K562 (cell line): ENCODE measurements at regions not wholly inside any gene's neighbourhood (a gene's known extent, or its start where the extent isn't known, plus 50 kb on each side); places are given as distances from the start of the nearest gene placed in this dataset.

Source experiments
- BHLHE40 ChIP-seq: IDR thresholded peaks from 2 replicates; pipeline ENCODE4 v1.6.1; 2011; ENCODE audit warnings: low read length, improper control_type of control experiment
- FOS ChIP-seq: IDR thresholded peaks from 3 replicates; pipeline ENCODE4 v1.6.1; 2011; ENCODE audit not compliant: insufficient read length; ENCODE audit errors: extremely low read depth
- JUN ChIP-seq, 2 experiments: sonication (generic) in 1 of 2; formaldehyde crosslinking in 1 of 2; IDR thresholded peaks; 2 replicates each; pipeline versions ENCODE4 v1.6.1 to v1.8.0; 2012 to 2022; ENCODE audit warnings: borderline replicate concordance in 2 of 2, mild to moderate bottlenecking in 2 of 2, improper control_type of control experiment in 1 of 2, low read depth in 1 of 2, low read length in 1 of 2, missing genetic modification reagents in 1 of 2
- NCOA6 ChIP-seq: fragments of 450-650 bp; IDR thresholded peaks from 2 replicates; pipeline ENCODE4 v1.6.1; 2017; ENCODE audit warnings: mild to moderate bottlenecking
- SMARCC2 ChIP-seq: fragments of 450-650 bp; IDR thresholded peaks from 2 replicates; pipeline ENCODE4 v1.6.1; 2017; ENCODE audit warnings: antibody characterized with exemption, moderate library complexity, mild to moderate bottlenecking, low read depth
- TARDBP ChIP-seq: fragments of 450-650 bp; IDR thresholded peaks from 2 replicates; pipeline ENCODE4 v1.6.1; 2016
- TEAD4 ChIP-seq, 2 experiments: sonication (generic) in 1 of 2; formaldehyde crosslinking in 1 of 2; IDR thresholded peaks; 2 replicates each; pipeline versions ENCODE4 v1.6.1 to v1.8.0; 2012 to 2022; ENCODE audit warnings: borderline replicate concordance in 1 of 2, inconsistent platforms in 1 of 2, low read length in 1 of 2, mild to moderate bottlenecking in 1 of 2, missing genetic modification reagents in 1 of 2
- USF1 ChIP-seq: sonication (generic); formaldehyde crosslinking; IDR thresholded peaks from 2 replicates; pipeline ENCODE4 v1.9.0; 2022; ENCODE audit warnings: mild to moderate bottlenecking, missing genetic modification reagents
- ZNF76 ChIP-seq: fragments of 250-450 bp; sonication (Bioruptor Pico); IDR thresholded peaks from 2 replicates; pipeline ENCODE4 v1.4.0; 2020; ENCODE audit warnings: mild to moderate bottlenecking, moderate library complexity, borderline replicate concordance
- TF ChIP-seq, protein P1 (sequence below), 3 experiments: IDR thresholded peaks in 2 of 3; conservative IDR thresholded peaks in 1 of 3; 2 replicates each; pipeline ENCODE4 v1.5.1; 2011 to 2012; ENCODE audit warnings: low read length in 3 of 3, mild to moderate bottlenecking in 3 of 3, control low read depth in 2 of 3, improper control_type of control experiment in 1 of 3, inconsistent platforms in 1 of 3, low read depth in 1 of 3, mixed read lengths in 1 of 3, moderate library complexity in 1 of 3; ENCODE audit not compliant: insufficient read depth in 2 of 3
- TF ChIP-seq, protein P2 (sequence below): sonication (generic); formaldehyde crosslinking; IDR thresholded peaks from 2 replicates; pipeline ENCODE4 v1.9.0; 2022; ENCODE audit warnings: mild to moderate bottlenecking, missing genetic modification reagents
- TF ChIP-seq, protein P3 (sequence below): fragments of 450-650 bp; IDR thresholded peaks from 2 replicates; pipeline ENCODE4 v1.6.1; 2018; ENCODE audit warnings: mild to moderate bottlenecking, low read depth; ENCODE audit not compliant: partially characterized antibody

DNA sequence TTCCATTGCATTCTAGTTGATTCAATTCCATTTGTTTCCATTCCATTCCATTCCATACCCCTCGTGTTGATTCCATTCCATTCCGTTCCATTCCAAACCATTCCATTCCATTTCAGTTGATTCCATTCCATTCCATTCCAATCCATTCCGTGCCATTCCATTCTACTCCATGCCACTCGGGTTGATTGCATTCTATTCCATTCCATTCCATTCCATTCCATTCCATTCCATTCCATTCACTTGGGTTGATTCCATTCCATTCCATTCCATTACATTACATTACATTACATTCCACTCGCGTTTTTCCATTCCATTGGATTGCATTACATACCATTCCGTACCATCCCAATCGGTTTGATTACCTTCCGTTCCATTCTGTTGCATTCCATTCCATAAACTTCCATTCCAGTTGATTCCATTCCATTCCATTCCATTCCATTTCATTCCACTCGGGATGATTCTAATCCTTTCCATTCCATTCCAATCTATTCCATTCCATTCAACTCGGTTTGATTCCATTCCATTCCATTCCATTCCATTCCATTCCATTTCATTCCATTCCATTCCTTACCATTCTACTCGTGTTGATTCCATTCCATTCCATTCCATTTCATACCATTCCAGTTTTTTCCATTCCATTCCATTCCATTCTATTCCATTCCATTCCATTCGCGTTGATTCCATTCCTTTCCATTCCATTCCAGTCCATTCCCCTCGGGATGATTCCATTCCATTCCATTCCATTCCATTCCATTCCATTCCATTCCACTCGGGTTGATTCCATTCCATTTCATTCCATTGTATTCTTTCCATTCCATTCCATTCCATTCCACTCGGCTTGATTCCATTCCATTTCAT is 1140.4 kb downstream of the RPIA start:
- TF ChIP-seq TEAD4 (IDR thresholded peaks at IDR 0.05; ENCODE audit: low read length): no peak
- TF ChIP-seq TEAD4 (CRISPR knock-in tag; IDR thresholded peaks at IDR 0.05; ENCODE audit: borderline replicate concordance): no peak
- TF ChIP-seq TARDBP: no peak
- TF ChIP-seq, protein P1, sequence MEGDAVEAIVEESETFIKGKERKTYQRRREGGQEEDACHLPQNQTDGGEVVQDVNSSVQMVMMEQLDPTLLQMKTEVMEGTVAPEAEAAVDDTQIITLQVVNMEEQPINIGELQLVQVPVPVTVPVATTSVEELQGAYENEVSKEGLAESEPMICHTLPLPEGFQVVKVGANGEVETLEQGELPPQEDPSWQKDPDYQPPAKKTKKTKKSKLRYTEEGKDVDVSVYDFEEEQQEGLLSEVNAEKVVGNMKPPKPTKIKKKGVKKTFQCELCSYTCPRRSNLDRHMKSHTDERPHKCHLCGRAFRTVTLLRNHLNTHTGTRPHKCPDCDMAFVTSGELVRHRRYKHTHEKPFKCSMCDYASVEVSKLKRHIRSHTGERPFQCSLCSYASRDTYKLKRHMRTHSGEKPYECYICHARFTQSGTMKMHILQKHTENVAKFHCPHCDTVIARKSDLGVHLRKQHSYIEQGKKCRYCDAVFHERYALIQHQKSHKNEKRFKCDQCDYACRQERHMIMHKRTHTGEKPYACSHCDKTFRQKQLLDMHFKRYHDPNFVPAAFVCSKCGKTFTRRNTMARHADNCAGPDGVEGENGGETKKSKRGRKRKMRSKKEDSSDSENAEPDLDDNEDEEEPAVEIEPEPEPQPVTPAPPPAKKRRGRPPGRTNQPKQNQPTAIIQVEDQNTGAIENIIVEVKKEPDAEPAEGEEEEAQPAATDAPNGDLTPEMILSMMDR (IDR thresholded peaks at IDR 0.05 in 2 of 3, conservative IDR thresholded peaks at IDR 0.05 in 1 of 3; ENCODE audit: insufficient read depth in 2 of 3, low read depth in 1 of 3, low read length in 3 of 3): no peak
- no peak for TF ChIP-seq ZNF76 (CRISPR knock-in tag)
- no peak for TF ChIP-seq BHLHE40
- TF ChIP-seq, protein P2, sequence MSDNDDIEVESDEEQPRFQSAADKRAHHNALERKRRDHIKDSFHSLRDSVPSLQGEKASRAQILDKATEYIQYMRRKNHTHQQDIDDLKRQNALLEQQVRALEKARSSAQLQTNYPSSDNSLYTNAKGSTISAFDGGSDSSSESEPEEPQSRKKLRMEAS (CRISPR knock-in tag): no peak
- TF ChIP-seq JUN (IDR thresholded peaks at IDR 0.05; ENCODE audit: borderline replicate concordance, low read depth, low read length): no peak
- no peak for TF ChIP-seq JUN (CRISPR knock-in tag; IDR thresholded peaks at IDR 0.05; ENCODE audit: borderline replicate concordance)
- TF ChIP-seq NCOA6: no peak
- no peak for TF ChIP-seq FOS
- TF ChIP-seq, protein P3, sequence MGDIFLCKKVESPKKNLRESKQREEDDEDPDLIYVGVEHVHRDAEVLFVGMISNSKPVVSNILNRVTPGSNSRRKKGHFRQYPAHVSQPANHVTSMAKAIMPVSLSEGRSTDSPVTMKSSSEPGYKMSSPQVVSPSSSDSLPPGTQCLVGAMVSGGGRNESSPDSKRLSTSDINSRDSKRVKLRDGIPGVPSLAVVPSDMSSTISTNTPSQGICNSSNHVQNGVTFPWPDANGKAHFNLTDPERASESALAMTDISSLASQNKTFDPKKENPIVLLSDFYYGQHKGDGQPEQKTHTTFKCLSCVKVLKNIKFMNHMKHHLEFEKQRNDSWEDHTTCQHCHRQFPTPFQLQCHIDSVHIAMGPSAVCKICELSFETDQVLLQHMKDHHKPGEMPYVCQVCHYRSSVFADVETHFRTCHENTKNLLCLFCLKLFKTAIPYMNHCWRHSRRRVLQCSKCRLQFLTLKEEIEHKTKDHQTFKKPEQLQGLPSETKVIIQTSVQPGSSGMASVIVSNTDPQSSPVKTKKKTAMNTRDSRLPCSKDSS: no peak
- TF ChIP-seq USF1: no peak
- no peak for TF ChIP-seq SMARCC2
